GM21619 (cell line): ENCODE measurements at regions not wholly inside any gene's neighbourhood (a gene's known extent, or its start where the extent isn't known, plus 50 kb on each side); places are given as distances from the start of the nearest gene placed in this dataset.

Experiments used
- ATAC-seq: cut with Tn5 transposase; IDR thresholded peaks from one replicate; pipeline ENCODE4 v1.9.1; 2021; ENCODE audit not compliant: unreplicated experiment

DNA sequence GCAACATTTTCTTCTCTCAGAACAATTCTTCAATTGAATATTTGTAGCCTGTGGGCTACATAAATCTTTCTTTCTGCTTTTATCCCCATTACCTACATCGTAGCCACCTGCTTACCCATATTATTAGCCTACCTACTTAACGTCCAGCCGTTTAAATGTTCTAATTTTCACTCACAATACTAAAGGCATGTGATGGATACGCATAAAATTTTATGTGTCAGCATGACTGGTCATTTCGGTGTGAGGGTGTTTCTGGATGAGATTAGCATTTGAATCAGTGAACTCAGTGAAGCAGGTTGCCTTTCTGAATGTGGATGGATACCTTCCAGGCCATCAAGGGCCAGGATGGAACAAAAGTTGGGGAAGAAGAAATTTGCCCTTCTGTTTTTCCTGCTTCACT lies 1722.5 kb upstream of the ACO1 start:
- ATAC-seq, result no peak

- ATAC-seq, result no peak
Measured at GRCh38 chr9:30670805-30671562, 1713.5 kb upstream of the ACO1 start.

DNA sequence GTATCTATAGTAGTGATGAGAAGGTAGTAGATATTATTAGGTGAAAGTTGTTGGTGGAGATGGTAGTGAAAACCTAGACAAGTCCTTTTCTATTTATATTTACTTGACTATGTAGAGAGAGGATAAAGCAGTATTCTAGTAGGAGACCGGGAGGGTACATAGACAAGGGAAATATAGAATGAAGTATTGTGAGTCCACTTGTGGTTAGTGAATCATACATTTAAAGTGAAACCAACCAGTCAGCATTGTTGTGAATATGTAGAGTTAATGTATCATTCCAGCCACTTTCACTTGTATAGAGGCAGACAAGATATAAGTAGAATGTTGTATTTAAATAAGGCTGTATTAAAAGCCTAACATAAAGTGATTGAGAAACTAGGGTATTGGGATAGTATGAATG lies 1711.3 kb upstream of the ACO1 start:
- no peak for ATAC-seq

DNA sequence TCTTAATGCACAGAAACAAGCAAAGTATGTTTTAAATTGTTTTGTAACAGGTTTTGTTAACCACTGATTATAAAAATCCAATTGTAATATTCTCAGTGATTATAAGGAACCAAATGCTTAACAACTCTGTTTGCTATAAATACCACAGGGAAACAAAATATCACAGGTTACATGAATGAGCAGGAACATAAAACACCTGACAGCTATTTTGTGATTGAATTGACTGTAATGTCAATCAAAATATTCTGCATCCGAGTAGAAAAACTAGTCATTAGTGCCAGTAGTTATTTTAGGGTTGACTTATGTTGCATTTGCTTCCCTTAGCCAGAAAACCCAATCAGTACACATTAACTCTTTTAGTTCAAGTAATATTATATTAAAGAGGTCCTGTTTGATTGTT lies 1707.8 kb upstream of the ACO1 start:
- no peak for ATAC-seq

DNA sequence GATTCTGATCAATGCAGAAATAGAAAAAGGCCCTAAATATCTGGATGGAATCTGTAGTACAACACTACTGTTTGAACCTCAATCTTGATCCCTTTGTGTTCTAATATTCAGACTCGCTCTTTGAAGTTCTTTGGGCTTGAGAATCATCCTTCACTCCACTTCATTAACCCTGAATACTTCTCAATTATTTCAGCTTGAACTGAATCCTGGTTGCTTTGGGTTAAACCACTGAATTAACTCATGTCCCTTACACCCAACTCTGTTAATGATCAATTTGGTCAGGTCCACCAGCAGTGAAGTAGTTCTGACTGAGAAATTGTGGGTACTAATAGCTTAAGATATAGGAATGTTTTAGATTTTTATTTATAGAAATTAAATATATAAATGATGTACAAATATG lies 1707.2 kb upstream of the ACO1 start:
- no peak for ATAC-seq

- ATAC-seq, result no peak
Measured at GRCh38 chr9:30688801-30689200, 1695.6 kb upstream of the ACO1 start.

DNA sequence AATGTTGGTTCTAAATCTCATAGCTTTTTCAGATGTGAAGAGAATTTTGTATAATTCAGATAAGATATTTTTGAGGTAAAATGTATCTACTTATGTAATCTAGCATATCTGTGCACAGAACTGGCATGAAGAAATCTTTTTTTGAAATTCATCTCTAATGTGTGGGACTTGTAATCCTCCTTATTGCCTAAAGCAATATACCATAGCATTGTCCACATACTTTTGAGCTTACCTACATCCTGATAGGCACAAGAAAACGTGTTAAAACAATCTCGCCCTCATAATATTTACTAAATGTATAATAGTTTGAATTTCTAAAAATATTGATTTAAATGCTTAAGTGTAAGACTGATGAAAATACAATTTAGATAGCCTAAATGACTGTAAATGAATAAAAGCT lies 1686.5 kb upstream of the ACO1 start:
- ATAC-seq, result no peak

DNA sequence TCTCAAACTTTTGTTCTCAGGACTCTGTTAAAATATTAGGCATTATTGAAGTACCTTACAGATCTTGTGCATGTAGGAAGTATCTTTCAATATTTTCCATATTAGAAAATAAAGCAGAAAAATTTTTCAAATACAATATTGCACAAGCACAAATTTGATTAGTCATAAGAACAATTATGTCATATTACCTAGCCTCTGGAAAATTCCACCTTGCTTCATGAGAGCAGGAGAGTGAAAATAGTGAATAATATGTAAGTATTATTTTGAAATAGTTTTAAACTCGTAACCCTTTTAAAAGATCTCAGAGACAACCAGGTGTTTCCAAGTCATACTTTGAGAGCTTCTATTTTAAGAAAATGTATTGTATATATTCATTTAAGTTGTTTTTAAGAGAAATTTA lies 1672.9 kb upstream of the ACO1 start:
- ATAC-seq, result no peak

DNA sequence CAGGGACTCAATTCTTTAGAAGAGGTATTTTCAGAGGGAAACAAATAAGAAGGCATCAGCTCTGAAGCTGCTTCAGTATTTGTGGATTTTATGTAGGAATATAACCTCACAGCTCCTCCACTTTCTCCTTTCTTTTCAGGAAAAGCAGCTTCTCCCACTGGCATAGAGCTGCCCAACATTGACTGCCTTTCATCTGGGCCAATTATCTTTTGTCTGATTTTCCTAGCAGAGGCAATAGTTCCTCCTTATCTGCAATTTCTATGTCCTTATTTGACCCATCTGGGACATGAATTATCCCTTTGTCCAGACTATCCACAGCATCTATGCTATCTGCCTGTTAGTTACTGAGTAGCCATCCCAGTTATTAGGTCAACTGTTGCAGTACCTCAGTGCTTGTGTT lies 1671.2 kb upstream of the ACO1 start:
- no peak for ATAC-seq

- no peak for ATAC-seq
Measured at GRCh38 chr9:30714389-30714788, 1670.1 kb upstream of the ACO1 start.

- no peak for ATAC-seq
Measured at GRCh38 chr9:30718483-30718882, 1666.0 kb upstream of the ACO1 start.

GRCh38 chr9:30722065-30722464 lies 1662.4 kb upstream of the ACO1 start:
- no peak for ATAC-seq

- no peak for ATAC-seq
Measured at GRCh38 chr9:30723656-30724055, 1660.8 kb upstream of the ACO1 start.

- no peak for ATAC-seq
Measured at GRCh38 chr9:30732060-30732459, 1652.4 kb upstream of the ACO1 start.

DNA sequence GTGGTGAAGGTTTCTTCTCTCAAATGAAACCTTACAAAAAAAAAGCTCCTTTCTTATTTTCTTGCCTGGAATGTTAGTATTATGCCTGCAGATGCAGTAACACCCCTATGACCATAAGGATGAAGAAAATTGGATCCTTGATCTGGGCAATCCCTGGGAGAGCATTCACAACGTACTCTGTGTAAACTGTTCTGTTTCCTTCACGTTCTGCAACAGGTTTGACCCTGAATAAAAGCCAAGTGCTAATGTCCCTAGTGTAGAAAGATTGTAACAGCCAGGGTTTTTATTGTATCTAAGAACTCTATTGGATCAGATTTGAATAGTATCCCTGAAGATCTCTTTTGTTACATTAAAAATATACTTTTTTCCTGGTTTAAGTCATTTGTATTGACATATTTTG lies 1639.6 kb upstream of the ACO1 start:
- no peak for ATAC-seq

DNA sequence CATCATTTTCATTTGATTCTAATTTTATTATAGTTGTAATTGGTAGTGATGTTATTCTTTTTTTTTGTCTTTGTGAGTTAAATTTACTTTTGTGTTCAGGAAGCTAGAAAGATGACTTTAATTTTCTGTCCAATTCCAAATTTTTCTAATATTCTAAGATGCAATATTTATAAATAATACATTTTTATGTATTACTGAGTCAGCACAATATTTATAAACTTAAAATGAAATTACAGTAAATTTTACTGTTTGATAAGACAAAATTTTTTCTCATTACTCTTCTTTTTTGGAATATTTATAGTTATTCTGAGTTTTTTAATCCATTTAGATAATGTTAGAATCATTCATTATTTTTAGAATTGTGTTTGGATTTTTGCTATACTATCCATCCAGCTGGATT lies 1637.9 kb upstream of the ACO1 start:
- ATAC-seq, result no peak

- ATAC-seq, result no peak
Measured at GRCh38 chr9:30757723-30758122, 1626.7 kb upstream of the ACO1 start.

DNA sequence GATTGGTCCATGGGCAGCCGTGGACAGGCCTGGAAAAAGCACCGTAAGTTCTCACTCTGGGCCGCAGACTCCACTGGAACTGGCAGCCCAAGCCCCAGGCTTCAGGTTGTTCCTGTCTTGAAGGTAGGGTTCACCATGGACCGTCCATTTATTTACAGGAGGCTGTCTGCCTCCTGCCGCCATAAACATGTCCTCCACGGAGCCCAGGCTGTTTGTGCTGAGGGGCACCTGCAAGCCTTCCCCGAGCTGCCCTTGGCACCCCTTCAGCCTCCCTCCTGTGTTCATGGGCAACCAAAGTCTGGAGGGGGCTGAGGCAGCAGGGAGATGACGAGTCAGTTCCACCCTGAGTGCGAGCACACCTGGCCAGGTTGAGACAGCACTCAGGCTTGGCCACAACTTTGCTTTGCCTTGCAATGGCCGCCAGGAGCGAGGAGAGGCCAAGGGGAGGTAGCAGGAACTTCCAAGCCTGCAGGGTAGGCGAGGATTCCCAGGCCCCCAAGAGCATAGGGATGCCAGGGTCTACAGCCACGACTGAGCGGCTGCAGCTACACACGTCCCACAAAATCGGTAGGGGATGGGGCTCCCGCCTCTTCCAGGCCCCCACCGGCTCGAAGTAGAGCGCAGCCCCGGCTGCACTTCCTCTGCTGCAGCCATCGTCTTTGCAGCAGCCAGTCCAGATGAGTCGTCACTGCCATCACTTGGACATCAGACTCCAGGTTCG lies 1625.6 kb upstream of the ACO1 start:
- no peak for ATAC-seq

DNA sequence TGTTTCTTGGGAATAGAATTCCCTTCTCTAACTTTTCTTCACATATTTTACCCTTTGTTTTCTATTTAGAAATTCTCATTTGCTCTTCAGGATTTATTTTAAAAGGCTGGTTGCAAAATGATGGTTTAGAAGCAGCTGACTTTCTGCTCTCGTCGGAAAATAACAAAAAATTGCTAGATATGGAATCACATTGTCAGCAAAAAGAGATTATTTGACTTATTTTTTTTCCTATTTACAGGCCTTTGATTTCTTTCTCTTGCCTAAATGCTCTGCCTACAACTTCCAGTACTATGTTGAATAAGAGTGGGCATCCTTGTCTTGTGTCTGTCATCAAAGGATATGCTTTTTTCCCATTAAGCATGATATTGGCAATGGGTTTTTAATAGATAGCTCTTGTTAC lies 1619.1 kb upstream of the ACO1 start:
- no peak for ATAC-seq

- ATAC-seq, result no peak
Measured at GRCh38 chr9:30771163-30771708, 1613.2 kb upstream of the ACO1 start.

DNA sequence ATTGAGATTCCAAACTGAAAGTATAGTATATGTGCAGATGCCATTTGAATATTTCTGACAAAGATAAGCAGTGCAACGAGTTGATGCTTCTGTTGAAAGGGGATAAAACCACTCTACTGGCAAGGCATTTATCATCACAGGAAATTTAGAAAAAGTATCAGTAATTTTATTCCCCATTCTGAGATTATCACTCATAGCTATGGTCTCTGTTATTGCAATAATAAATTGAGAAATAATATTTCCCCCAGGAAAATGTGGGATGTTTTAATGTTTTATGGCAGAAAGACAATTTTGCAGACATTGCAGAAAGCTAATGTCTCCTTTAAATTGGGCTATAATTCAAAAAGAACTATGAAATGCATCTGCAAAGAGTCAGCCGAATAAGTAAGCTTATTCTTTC lies 1612.7 kb upstream of the ACO1 start:
- no peak for ATAC-seq

DNA sequence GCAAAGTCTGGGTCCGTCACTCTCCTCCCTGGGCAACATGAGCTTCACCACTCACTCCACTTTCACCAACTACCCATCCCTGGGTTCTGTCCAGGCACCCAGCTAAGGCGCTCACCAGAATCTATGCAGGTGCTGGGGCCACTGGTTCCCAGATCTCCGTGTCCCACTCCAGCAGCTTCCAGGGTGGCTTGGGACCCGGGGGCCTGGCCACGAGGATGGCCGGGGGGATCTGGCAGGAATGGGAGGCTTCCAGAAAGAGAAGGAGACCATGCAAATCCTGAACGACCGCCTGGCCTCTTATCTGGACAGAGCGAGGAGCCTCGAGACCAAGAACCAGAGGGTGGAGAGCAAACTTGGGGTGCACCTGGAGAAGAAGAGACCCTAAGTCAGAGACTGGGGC lies 1611.0 kb upstream of the ACO1 start:
- ATAC-seq, result no peak
